HCT116 (cell line): ENCODE measurements at regions not wholly inside any gene's neighbourhood (a gene's known extent, or its start where the extent isn't known, plus 50 kb on each side); places are given as distances from the start of the nearest gene placed in this dataset.

Experiments
- ATAC-seq: fragments of 200-7000 bp; cut with Tn5 transposase; 2 replicates; pipeline ENCODE4 v1.9.1; 2020; ENCODE audit warnings: mild to moderate bottlenecking, moderate library complexity
- BruUV-seq: library from RNA; stranded (reverse); fragments of 400-500 nt; replicated peaks from 2 replicates; lab custom pipeline; 2021; lab: Mats Ljungman, UMichigan
- CTCF ChIA-PET: fragments of 300-600 bp; sonication (Branson Sonifier 250); formaldehyde crosslinking; loops from one replicate; lab custom pipeline; 2021; ENCODE audit warnings: antibody characterized with exemption; lab: Charles Lee
- POLR2A ChIA-PET: fragments of 300-600, 350-600 bp; sonication (Branson Sonifier 250); formaldehyde crosslinking; loops from one replicate; lab custom pipeline; 2021; ENCODE audit warnings: antibody characterized with exemption; lab: Charles Lee
- RAD21 ChIA-PET, 2 experiments: fragments of 300-600 bp; sonication (Branson Sonifier 250); formaldehyde crosslinking; loops; one replicate each; lab custom pipeline; 2023; ENCODE audit warnings: low total read pairs in 2 of 2; ENCODE audit not compliant: uncharacterized antibody in 2 of 2, unreplicated experiment in 2 of 2, low non-redundant PET in 1 of 2; lab: Charles Lee
- DNase-seq: peaks from one replicate; pipeline ENCODE4 v3.0.0-alpha.2; 2010; ENCODE audit warnings: low read depth, low spot score
- H2AFZ ChIP-seq: fragments of 200-600 bp; shearing (Covaris generic), sonication (generic); 2 replicates; pipeline ENCODE4 v1.6.1; 2017; ENCODE audit warnings: low read depth, mixed run types, mixed read lengths, antibody characterized with exemption, low read length; ENCODE audit not compliant: poor library complexity, severe bottlenecking
- H3K27ac ChIP-seq: 2 replicates; pipeline ENCODE4 v1.5.1; 2012; ENCODE audit warnings: low read depth, low read length
- H3K27me3 ChIP-seq: fragments of 200-600 bp; sonication (generic); 2 replicates; pipeline ENCODE4 v1.6.1; 2016; ENCODE audit warnings: mixed run types, low read length, mixed read lengths; ENCODE audit not compliant: insufficient read depth
- H3K36me3 ChIP-seq, 2 experiments: fragments of 200-500 bp in 1 of 2; fragments of 200-600 bp in 1 of 2; sonication (Bioruptor generic) in 1 of 2; sonication (generic) in 1 of 2; 2 replicates each; pipeline versions ENCODE4 v1.5.1 to v1.6.1; 2014 to 2016; ENCODE audit warnings: low read length in 2 of 2, inconsistent platforms in 1 of 2, mixed read lengths in 1 of 2, mixed run types in 1 of 2; ENCODE audit not compliant: insufficient read depth in 2 of 2, control insufficient read depth in 1 of 2
- H3K4me1 ChIP-seq, 2 experiments: fragments of 200-600 bp in 1 of 2; sonication (generic) in 1 of 2; 2 replicates each; pipeline versions ENCODE4 v1.5.1 to v1.6.1; 2012 to 2017; ENCODE audit warnings: low read length in 2 of 2, inconsistent platforms in 1 of 2, mild to moderate bottlenecking in 1 of 2, mixed read lengths in 1 of 2, mixed run types in 1 of 2, moderate library complexity in 1 of 2; ENCODE audit not compliant: insufficient read depth in 2 of 2, control insufficient read depth in 1 of 2
- H3K4me2 ChIP-seq: fragments of 200-600 bp; sonication (generic); 2 replicates; pipeline ENCODE4 v1.6.1; 2017; ENCODE audit warnings: mixed run types, low read length, mixed read lengths
- H3K4me3 ChIP-seq, 2 experiments: fragments of 200-600 bp in 1 of 2; sonication (generic) in 1 of 2; replicated peaks in 1 of 2; 2 replicates each; pipeline ENCODE4 v1.5.1; 2011 to 2016; ENCODE audit warnings: low read length in 2 of 2, control low read depth in 1 of 2, low read depth in 1 of 2, mild to moderate bottlenecking in 1 of 2, mixed read lengths in 1 of 2, mixed run types in 1 of 2
- H3K79me2 ChIP-seq: fragments of 200-600 bp; sonication (generic); 2 replicates; pipeline ENCODE4 v1.6.1; 2017; ENCODE audit warnings: mild to moderate bottlenecking, mixed run types, low read length, moderate library complexity, mixed read lengths; ENCODE audit not compliant: insufficient read depth
- H3K9ac ChIP-seq: fragments of 200-600 bp; sonication (generic); 2 replicates; pipeline ENCODE4 v1.6.1; 2016; ENCODE audit warnings: low read length, mixed read lengths
- H3K9me2 ChIP-seq: fragments of 200-600 bp; sonication (generic), shearing (Covaris generic); 2 replicates; pipeline ENCODE4 v1.6.1; 2017; ENCODE audit warnings: mixed run types, mild to moderate bottlenecking, moderate library complexity; ENCODE audit not compliant: insufficient read depth
- H3K9me3 ChIP-seq, 2 experiments: fragments of 200-500 bp in 1 of 2; fragments of 200-600 bp in 1 of 2; sonication (Bioruptor generic) in 1 of 2; sonication (generic) in 1 of 2; 2 replicates each; pipeline ENCODE4 v1.6.1; 2014 to 2017; ENCODE audit warnings: low read length in 2 of 2, mixed read lengths in 2 of 2, inconsistent platforms in 1 of 2, low read depth in 1 of 2, mild to moderate bottlenecking in 1 of 2, mixed run types in 1 of 2, moderate library complexity in 1 of 2; ENCODE audit not compliant: control insufficient read depth in 1 of 2, insufficient read depth in 1 of 2
- H4K20me1 ChIP-seq: fragments of 200-600 bp; sonication (generic), shearing (Covaris generic); 2 replicates; pipeline ENCODE4 v1.6.1; 2017; ENCODE audit warnings: mixed run types, mild to moderate bottlenecking, moderate library complexity; ENCODE audit not compliant: insufficient read depth
- CBX3 ChIP-seq: IDR thresholded peaks from 2 replicates; pipeline ENCODE4 v1.6.1; 2012; ENCODE audit warnings: low read depth
- CEBPB ChIP-seq: IDR thresholded peaks from 2 replicates; pipeline ENCODE4 v1.6.1; 2012; ENCODE audit warnings: low read depth
- FOSL1 ChIP-seq: IDR thresholded peaks from 2 replicates; pipeline ENCODE4 v1.6.1; 2012; ENCODE audit warnings: low read depth
- JUND ChIP-seq: IDR thresholded peaks from 2 replicates; pipeline ENCODE4 v1.6.1; 2012
- POLR2A ChIP-seq: IDR thresholded peaks from 2 replicates; pipeline ENCODE4 v1.7.0; 2011; ENCODE audit warnings: borderline replicate concordance; ENCODE audit not compliant: insufficient read depth, insufficient read length; ENCODE audit errors: extremely low read depth
- RAD21 ChIP-seq: IDR thresholded peaks from 2 replicates; pipeline ENCODE4 v1.6.1; 2012; ENCODE audit warnings: low read depth, mild to moderate bottlenecking
- SIN3A ChIP-seq: IDR thresholded peaks from 2 replicates; pipeline ENCODE4 v1.6.1; 2012; ENCODE audit warnings: low read depth
- SRF ChIP-seq: IDR thresholded peaks from 2 replicates; pipeline ENCODE4 v1.6.1; 2012; ENCODE audit warnings: low read depth
- TCF7L2 ChIP-seq: IDR thresholded peaks from 2 replicates; pipeline ENCODE4 v1.7.0; 2011; ENCODE audit warnings: borderline replicate concordance, inconsistent platforms; ENCODE audit not compliant: insufficient read depth, insufficient read length; ENCODE audit errors: extremely low read depth
- YY1 ChIP-seq: IDR thresholded peaks from 2 replicates; pipeline ENCODE4 v1.6.1; 2011; ENCODE audit warnings: low read length, low read depth, moderate library complexity, mild to moderate bottlenecking; ENCODE audit not compliant: insufficient replicate concordance; ENCODE audit errors: extremely low read depth
- ZFX ChIP-seq: fragments of 450-650 bp; IDR thresholded peaks from 2 replicates; pipeline ENCODE4 v1.6.1; 2017
- intact Hi-C: fragments of 100-400 bp; cut with micrococcal nuclease; formaldehyde crosslinking; loops from 2 replicates; pipeline ENCODE4 v1.10.0; 2022
- TF ChIP-seq, protein P1 (sequence below): IDR thresholded peaks from 2 replicates; pipeline ENCODE4 v1.6.1; 2012; ENCODE audit warnings: low read depth
- TF ChIP-seq, protein P2 (sequence below): IDR thresholded peaks from 2 replicates; pipeline ENCODE4 v1.6.1; 2012

DNA sequence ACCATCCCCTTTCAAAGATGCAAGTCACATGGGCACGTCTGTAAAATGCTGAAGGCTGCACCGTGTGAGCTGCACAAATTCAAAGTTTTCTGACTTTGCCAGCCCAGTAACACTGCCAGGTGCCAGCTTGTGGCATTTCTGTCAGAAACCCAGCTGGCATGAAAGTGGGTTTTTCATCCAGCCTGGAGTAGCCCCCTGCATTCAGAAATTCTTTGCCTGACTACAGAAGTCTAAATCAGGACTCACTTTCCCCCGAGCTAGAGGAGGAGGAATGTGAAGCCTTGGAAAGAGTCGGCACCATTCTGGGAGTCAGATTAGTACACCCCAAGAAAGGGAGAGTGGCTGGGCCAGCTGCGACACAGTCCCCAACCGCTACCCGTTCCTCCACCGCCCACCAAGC, 56.7 kb upstream of the EN2 start:
- Histone ChIP-seq H3K79me2 (no peaks in the 10 kb centered on the region), H3K27ac (no peak overlapping the region), H3K4me2 (no peak overlapping the region), H3K9ac (no peak overlapping the region), H4K20me1 (no peaks in the 10 kb centered on the region), H2AFZ (no peak overlapping the region), H3K4me3 (no peak overlapping the region)
- no TSS peak for BruUV-seq
- DNase-seq: no peak
- RAD21 ChIA-PET: no interaction called here
- CTCF ChIA-PET: interaction anchor here (2.0 kb wide), 1 partner anchor 21 kb away, joined by 6 read pairs; no protein-coding TSS in a partner anchor
- no peak for ATAC-seq
- intact Hi-C loops: no loop called here
- TF ChIP-seq CBX3: no peak
- TF ChIP-seq SIN3A: no peak
- TF ChIP-seq TCF7L2: no peak
- TF ChIP-seq SRF: no peak
- TF ChIP-seq ZFX: no peak
- TF ChIP-seq FOSL1: no peak
- no peak for TF ChIP-seq POLR2A
- TF ChIP-seq CEBPB: no peak
- TF ChIP-seq, protein P1, sequence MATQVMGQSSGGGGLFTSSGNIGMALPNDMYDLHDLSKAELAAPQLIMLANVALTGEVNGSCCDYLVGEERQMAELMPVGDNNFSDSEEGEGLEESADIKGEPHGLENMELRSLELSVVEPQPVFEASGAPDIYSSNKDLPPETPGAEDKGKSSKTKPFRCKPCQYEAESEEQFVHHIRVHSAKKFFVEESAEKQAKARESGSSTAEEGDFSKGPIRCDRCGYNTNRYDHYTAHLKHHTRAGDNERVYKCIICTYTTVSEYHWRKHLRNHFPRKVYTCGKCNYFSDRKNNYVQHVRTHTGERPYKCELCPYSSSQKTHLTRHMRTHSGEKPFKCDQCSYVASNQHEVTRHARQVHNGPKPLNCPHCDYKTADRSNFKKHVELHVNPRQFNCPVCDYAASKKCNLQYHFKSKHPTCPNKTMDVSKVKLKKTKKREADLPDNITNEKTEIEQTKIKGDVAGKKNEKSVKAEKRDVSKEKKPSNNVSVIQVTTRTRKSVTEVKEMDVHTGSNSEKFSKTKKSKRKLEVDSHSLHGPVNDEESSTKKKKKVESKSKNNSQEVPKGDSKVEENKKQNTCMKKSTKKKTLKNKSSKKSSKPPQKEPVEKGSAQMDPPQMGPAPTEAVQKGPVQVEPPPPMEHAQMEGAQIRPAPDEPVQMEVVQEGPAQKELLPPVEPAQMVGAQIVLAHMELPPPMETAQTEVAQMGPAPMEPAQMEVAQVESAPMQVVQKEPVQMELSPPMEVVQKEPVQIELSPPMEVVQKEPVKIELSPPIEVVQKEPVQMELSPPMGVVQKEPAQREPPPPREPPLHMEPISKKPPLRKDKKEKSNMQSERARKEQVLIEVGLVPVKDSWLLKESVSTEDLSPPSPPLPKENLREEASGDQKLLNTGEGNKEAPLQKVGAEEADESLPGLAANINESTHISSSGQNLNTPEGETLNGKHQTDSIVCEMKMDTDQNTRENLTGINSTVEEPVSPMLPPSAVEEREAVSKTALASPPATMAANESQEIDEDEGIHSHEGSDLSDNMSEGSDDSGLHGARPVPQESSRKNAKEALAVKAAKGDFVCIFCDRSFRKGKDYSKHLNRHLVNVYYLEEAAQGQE: no peak
- TF ChIP-seq, protein P2, sequence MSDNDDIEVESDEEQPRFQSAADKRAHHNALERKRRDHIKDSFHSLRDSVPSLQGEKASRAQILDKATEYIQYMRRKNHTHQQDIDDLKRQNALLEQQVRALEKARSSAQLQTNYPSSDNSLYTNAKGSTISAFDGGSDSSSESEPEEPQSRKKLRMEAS: no peak
- no peak for TF ChIP-seq RAD21
- TF ChIP-seq YY1: no peak
- no peak for TF ChIP-seq JUND
- TF ChIP-seq, all 23 proteins: peak for 0
- Histone ChIP-seq H3K9me3 (no peaks in the 10 kb centered on the region), H3K27me3 (no peaks in the 10 kb centered on the region), H3K9me2 (no peaks in the 10 kb centered on the region), H3K36me3 (no peaks in the 10 kb centered on the region), H3K4me1 (peaks cover 4 to 7% of the 10 kb centered on the region in 2 experiments)
- POLR2A ChIA-PET: no interaction called here
